ENCODE measurements at regions not wholly inside any gene's neighbourhood (a gene's known extent, or its start where the extent isn't known, plus 50 kb on each side); places are given as distances from the start of the nearest gene placed in this dataset.

- Histone ChIP-seq H3K79me2 (ENCODE audit: insufficient read depth, low read length) (no peaks in the 10 kb centered on the region), H4K20me1 (ENCODE audit: insufficient read depth, low read length) (no peaks in the 10 kb centered on the region), H3K27ac (ENCODE audit: low read depth, low read length, poor library complexity, severe bottlenecking) (no peak overlapping the region), H3K36me3 (ENCODE audit: insufficient read depth, low read length) (no peaks in the 10 kb centered on the region), H3K4me1 (ENCODE audit: insufficient read depth, low read length, severe bottlenecking) (no peaks in the 10 kb centered on the region), H3F3A (ENCODE audit: insufficient read depth, low read length) (no peaks in the 10 kb centered on the region), H3K9me3 (ENCODE audit: low read length) (no peaks in the 10 kb centered on the region), H3K4me3 (ENCODE audit: low read depth, low read length, poor library complexity, severe bottlenecking) (no peak overlapping the region), H2AFZ (ENCODE audit: low read length) (no peak overlapping the region), H3K27me3 (ENCODE audit: insufficient read depth, low read length) (no peaks in the 10 kb centered on the region), H3K4me2 (ENCODE audit: low read length) (no peak overlapping the region), H3K9me2 (ENCODE audit: low read depth, low read length) (no peaks in the 10 kb centered on the region), H3K9ac (ENCODE audit: low read length) (no peak overlapping the region)
- TF ChIP-seq EZH2 (IDR thresholded peaks at IDR 0.05; ENCODE audit: borderline replicate concordance, low read length) (no peak), CTCF (IDR thresholded peaks at IDR 0.05; ENCODE audit: low read length) (no peak)
These were observed 193.9 kb downstream of the FIGN start for GRCh38 chr2:163541943-163542342.

- Histone ChIP-seq H3K9me2 (ENCODE audit: low read depth, low read length) (no peaks in the 10 kb centered on the region), H3K27ac (ENCODE audit: low read depth, low read length, poor library complexity, severe bottlenecking) (no peak overlapping the region), H3K27me3 (ENCODE audit: insufficient read depth, low read length) (no peaks in the 10 kb centered on the region), H3K4me1 (ENCODE audit: insufficient read depth, low read length, severe bottlenecking) (no peaks in the 10 kb centered on the region), H3K79me2 (ENCODE audit: insufficient read depth, low read length) (no peaks in the 10 kb centered on the region), H2AFZ (ENCODE audit: low read length) (no peak overlapping the region), H3K9ac (ENCODE audit: low read length) (no peak overlapping the region), H3K36me3 (ENCODE audit: insufficient read depth, low read length) (no peaks in the 10 kb centered on the region), H3F3A (ENCODE audit: insufficient read depth, low read length) (no peaks in the 10 kb centered on the region), H3K4me3 (ENCODE audit: low read depth, low read length, poor library complexity, severe bottlenecking) (no peak overlapping the region), H4K20me1 (ENCODE audit: insufficient read depth, low read length) (no peaks in the 10 kb centered on the region), H3K4me2 (ENCODE audit: low read length) (no peak overlapping the region), H3K9me3 (ENCODE audit: low read length) (no peaks in the 10 kb centered on the region)
- TF ChIP-seq CTCF (IDR thresholded peaks at IDR 0.05; ENCODE audit: low read length) (no peak), EZH2 (IDR thresholded peaks at IDR 0.05; ENCODE audit: borderline replicate concordance, low read length) (no peak)
These were observed 194.3 kb downstream of the FIGN start for GRCh38 chr2:163541495-163541894.

GRCh38 chr2:163528640-163529217 is 207.1 kb downstream of the FIGN start:
- Histone ChIP-seq H3K4me3 (ENCODE audit: low read depth, low read length, poor library complexity, severe bottlenecking) (no peak overlapping the region), H3K27me3 (ENCODE audit: insufficient read depth, low read length) (no peaks in the 10 kb centered on the region), H4K20me1 (ENCODE audit: insufficient read depth, low read length) (no peaks in the 10 kb centered on the region), H3K36me3 (ENCODE audit: insufficient read depth, low read length) (no peaks in the 10 kb centered on the region), H3K79me2 (ENCODE audit: insufficient read depth, low read length) (no peaks in the 10 kb centered on the region), H3K9me3 (ENCODE audit: low read length) (no peaks in the 10 kb centered on the region), H3K27ac (ENCODE audit: low read depth, low read length, poor library complexity, severe bottlenecking) (no peak overlapping the region), H3K9ac (ENCODE audit: low read length) (no peak overlapping the region), H3K4me2 (ENCODE audit: low read length) (no peak overlapping the region), H2AFZ (ENCODE audit: low read length) (no peak overlapping the region), H3K9me2 (ENCODE audit: low read depth, low read length) (no peaks in the 10 kb centered on the region), H3K4me1 (ENCODE audit: insufficient read depth, low read length, severe bottlenecking) (no peaks in the 10 kb centered on the region), H3F3A (ENCODE audit: insufficient read depth, low read length) (no peaks in the 10 kb centered on the region)
- TF ChIP-seq EZH2 (IDR thresholded peaks at IDR 0.05; ENCODE audit: borderline replicate concordance, low read length) (no peak), CTCF (IDR thresholded peaks at IDR 0.05; ENCODE audit: low read length) (no peak)

Measured in OCI-LY1 (cell line).